Stomach (tissue), 8 donors: ENCODE measurements at regions not wholly inside any gene's neighbourhood (a gene's known extent, or its start where the extent isn't known, plus 50 kb on each side); places are given as distances from the start of the nearest gene placed in this dataset.

Experiments
- DNase-seq, 2 donors: peaks; one replicate each; pipeline versions ENCODE4 v3.0.0 to v3.0.0-alpha.2; 2013 to 2019
- H3K27ac ChIP-seq, 5 donors: fragments of 200-600 bp in 4 of 5; sonication (generic) in 4 of 5; one replicate each; pipeline ENCODE4 v1.5.1; 2013 to 2019; ENCODE audit warnings: mild to moderate bottlenecking in 1 of 5, moderate library complexity in 1 of 5
- H3K27me3 ChIP-seq, 3 donors: fragments of 200-600 bp; sonication (generic); one replicate each; pipeline ENCODE4 v1.5.1; 2017 to 2019; ENCODE audit warnings: mixed run types in 1 of 3
- H3K36me3 ChIP-seq, 4 donors: fragments of 200-600 bp; sonication (generic); 1 replicate in 3 of 4; 2 replicates in 1 of 4; pipeline ENCODE4 v1.5.1; 2016 to 2019
- H3K4me1 ChIP-seq, 4 donors: fragments of 200-600 bp; sonication (generic); one replicate each; pipeline ENCODE4 v1.5.1; 2016 to 2019
- H3K4me3 ChIP-seq, 4 donors: fragments of 200-600 bp; sonication (generic) in 3 of 4; one replicate each; pipeline ENCODE4 v1.5.1; 2016 to 2019; ENCODE audit warnings: mild to moderate bottlenecking in 1 of 4
- H3K9me3 ChIP-seq, 4 donors: fragments of 200-600 bp; sonication (generic); one replicate each; pipeline ENCODE4 v1.5.1; 2016 to 2019
- EP300 ChIP-seq: sonication (generic); formaldehyde crosslinking; IDR thresholded peaks from one replicate; pipeline ENCODE4 v1.6.1; 2017; ENCODE audit warnings: antibody characterized with exemption
- POLR2A ChIP-seq, 4 donors: fragments of 450-650 bp; IDR thresholded peaks; one replicate each; pipeline ENCODE4 v1.6.1; 2016; ENCODE audit warnings: antibody characterized with exemption in 4 of 4, control low read depth in 2 of 4, mild to moderate bottlenecking in 1 of 4, moderate library complexity in 1 of 4
- POLR2AphosphoS5 ChIP-seq, 3 donors: sonication (generic); formaldehyde crosslinking; IDR thresholded peaks; one replicate each; pipeline ENCODE4 v1.6.1; 2016; ENCODE audit warnings: antibody characterized with exemption in 3 of 3
- WGBS, 5 donors: extraction: QIAGEN DNeasy Blood & Tissue Kit in 3 of 5; methylation state at CpG; one replicate each; pipeline versions ENCODE4 v1.1.5 to v1.1.7; 2013 to 2018; 5-methylcytosine and 5-hydroxymethylcytosine counted together
- intact Hi-C: fragments of 100-400 bp; cut with DNase I; formaldehyde crosslinking; loops from one replicate; pipeline ENCODE4 v1.15.1; 2023; ENCODE audit warnings: low total_unique reads
- TF ChIP-seq, protein P1 (sequence below), 7 experiments: fragments of 450-650 bp in 4 of 7; fragments of 200-600 bp in 3 of 7; sonication (generic) in 3 of 7; IDR thresholded peaks; one replicate each; pipeline ENCODE4 v1.5.1; 2016 to 2019; ENCODE audit warnings: antibody characterized with exemption in 7 of 7, control low read depth in 2 of 7, mild to moderate bottlenecking in 1 of 7
- donor health status: healthy with polysubstance abuse.
- donor health status: Bipolar disorder and iron deficiency.
- donor health status: healthy.

DNA sequence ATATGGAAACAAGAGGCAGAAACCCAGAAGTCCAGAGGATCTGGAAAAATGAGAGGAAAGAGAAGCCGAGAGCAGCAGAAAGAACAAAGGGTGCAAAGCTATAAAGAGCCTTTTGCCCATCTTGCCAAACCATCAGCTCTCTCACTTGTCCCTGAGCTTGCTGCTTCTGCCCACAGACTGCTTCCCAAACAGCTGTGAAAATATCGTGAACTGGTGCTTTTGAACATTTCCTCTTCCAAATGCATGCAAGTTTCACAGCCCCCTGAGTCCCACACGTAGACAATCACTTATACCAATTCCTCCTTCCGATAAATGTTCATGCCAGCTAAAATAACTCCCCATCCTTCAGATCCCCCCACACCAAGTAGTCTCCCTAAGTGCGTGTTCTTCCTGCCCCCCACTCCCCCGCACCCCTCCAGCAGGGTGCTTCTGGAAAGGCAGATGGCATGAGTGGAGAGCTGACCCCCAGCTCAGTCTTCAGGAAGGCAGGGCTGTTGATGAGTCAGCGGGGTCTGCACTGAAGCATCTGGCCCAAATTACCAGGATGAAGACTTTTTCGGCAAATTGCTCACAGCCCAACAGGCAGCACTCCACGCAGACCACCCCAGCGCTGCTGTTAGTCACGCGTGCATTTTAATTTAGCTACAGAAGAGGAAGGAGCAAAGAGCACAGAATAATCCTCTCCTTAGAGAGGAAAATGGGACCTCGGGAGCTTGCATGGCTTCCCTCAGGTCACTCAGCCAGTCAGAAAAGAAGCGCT is 76.1 kb upstream of the KCNMA1 start:
- no peaks in the 10 kb centered on the region for H3K9me3 ChIP-seq
- TF ChIP-seq, protein P1, sequence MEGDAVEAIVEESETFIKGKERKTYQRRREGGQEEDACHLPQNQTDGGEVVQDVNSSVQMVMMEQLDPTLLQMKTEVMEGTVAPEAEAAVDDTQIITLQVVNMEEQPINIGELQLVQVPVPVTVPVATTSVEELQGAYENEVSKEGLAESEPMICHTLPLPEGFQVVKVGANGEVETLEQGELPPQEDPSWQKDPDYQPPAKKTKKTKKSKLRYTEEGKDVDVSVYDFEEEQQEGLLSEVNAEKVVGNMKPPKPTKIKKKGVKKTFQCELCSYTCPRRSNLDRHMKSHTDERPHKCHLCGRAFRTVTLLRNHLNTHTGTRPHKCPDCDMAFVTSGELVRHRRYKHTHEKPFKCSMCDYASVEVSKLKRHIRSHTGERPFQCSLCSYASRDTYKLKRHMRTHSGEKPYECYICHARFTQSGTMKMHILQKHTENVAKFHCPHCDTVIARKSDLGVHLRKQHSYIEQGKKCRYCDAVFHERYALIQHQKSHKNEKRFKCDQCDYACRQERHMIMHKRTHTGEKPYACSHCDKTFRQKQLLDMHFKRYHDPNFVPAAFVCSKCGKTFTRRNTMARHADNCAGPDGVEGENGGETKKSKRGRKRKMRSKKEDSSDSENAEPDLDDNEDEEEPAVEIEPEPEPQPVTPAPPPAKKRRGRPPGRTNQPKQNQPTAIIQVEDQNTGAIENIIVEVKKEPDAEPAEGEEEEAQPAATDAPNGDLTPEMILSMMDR (IDR thresholded peaks at IDR 0.05): no peak
- TF ChIP-seq EP300 (no peak), POLR2AphosphoS5 (IDR thresholded peaks at IDR 0.05) (no peak), POLR2A (IDR thresholded peaks at IDR 0.05) (no peak)
- no peak overlapping the region for H3K4me3 ChIP-seq
- H3K36me3 ChIP-seq: no peaks in the 10 kb centered on the region
- intact Hi-C loops: loop anchor here (10.0 kb wide), 1 partner anchor 539 kb away; no protein-coding TSS in a partner anchor
- peak in 1 of 2 donors; percentile 16 for DNase-seq
- H3K27me3 ChIP-seq: peaks cover 0 to 48% (median 20%) of the 10 kb centered on the region in 3 donors
- peaks cover 5 to 14% (median 10%) of the 10 kb centered on the region in 4 donors for H3K4me1 ChIP-seq
- 70 to 75% (median 71%) methylated on average over 12 to 14 of the region's 14 CpGs for WGBS, 5 donors
- H3K27ac ChIP-seq: no peak overlapping the region

DNA sequence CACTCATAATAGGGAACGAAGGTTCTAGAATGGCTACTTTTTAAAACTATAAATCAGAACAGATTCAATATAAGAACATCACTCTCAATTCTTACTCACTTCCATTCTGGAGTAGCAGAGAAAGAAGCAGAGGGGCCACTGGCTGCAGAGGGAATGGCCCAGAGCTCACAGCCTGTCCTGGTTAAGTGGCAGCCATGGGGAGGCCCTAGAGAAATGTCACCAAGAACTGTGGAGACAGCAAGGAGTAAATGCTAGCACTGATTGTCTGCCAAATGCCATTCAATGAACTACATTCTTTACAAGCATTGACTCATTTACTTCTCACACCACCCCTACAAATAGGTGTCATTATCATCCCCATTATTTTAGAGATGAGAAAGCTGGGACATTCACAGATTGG is 74.6 kb upstream of the KCNMA1 start:
- no peak overlapping the region for H3K27ac ChIP-seq
- no peaks in the 10 kb centered on the region for H3K9me3 ChIP-seq
- H3K36me3 ChIP-seq: no peaks in the 10 kb centered on the region
- peaks cover 0 to 48% (median 20%) of the 10 kb centered on the region in 3 donors for H3K27me3 ChIP-seq
- 81 to 97% (median 95%) methylated on average over 1 of the region's 1 CpG for WGBS, 5 donors
- TF ChIP-seq EP300 (no peak), POLR2AphosphoS5 (IDR thresholded peaks at IDR 0.05) (no peak), POLR2A (IDR thresholded peaks at IDR 0.05) (no peak)
- TF ChIP-seq, protein P1 (IDR thresholded peaks at IDR 0.05): no peak
- peaks cover 5 to 14% (median 10%) of the 10 kb centered on the region in 4 donors for H3K4me1 ChIP-seq
- no peak for DNase-seq
- H3K4me3 ChIP-seq: no peak overlapping the region
- intact Hi-C loops: loop anchor here (10.0 kb wide), 1 partner anchor 537 kb away; no protein-coding TSS in a partner anchor

DNA sequence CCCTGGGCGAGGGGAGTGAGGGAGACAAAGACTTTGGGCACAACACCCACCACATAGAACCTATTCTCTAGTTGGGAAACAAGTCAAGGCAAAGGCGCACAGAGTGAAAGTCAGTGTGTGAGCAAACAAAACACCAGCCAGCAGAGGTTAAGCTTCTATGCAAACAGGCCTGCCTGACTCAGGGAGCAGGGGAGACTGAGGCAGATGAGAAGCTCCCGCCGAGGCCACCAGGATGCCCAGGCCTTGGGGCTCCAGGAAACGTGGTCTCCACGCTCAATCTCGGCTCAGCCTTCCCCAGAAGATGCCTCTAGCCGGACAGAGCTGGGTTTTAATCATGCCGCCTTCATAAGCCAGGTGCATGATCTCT is 74.1 kb upstream of the KCNMA1 start:
- Histone ChIP-seq H3K4me1 (peaks cover 5 to 14% (median 10%) of the 10 kb centered on the region in 4 donors), H3K27ac (no peak overlapping the region), H3K36me3 (no peaks in the 10 kb centered on the region), H3K4me3 (peak overlapping the region in 2 of 4 donors; percentile 37 to 54), H3K9me3 (no peaks in the 10 kb centered on the region), H3K27me3 (peaks cover 0 to 48% (median 20%) of the 10 kb centered on the region in 3 donors)
- WGBS, 5 donors: 27 to 49% (median 31%) methylated on average over 8 to 9 of the region's 9 CpGs
- intact Hi-C loops: loop anchor here (10.0 kb wide), 1 partner anchor 537 kb away; no protein-coding TSS in a partner anchor
- DNase-seq: no peak
- TF ChIP-seq EP300: no peak
- TF ChIP-seq, protein P1 (IDR thresholded peaks at IDR 0.05): peak in 1 of 7 experiments; percentile 35

GRCh38 chr10:77710759-77711682 is 73.4 kb upstream of the KCNMA1 start:
- TF ChIP-seq POLR2AphosphoS5 (IDR thresholded peaks at IDR 0.05) (peak in 1 of 3 donors; percentile 9), EP300 (no peak)
- TF ChIP-seq, protein P1 (IDR thresholded peaks at IDR 0.05): peak in 5 of 7 experiments; percentile 82 to 99 (median 93)
- H3K4me3 ChIP-seq: peak overlapping the region; percentile 37 to 57 (median 46)

More at GRCh38 chr10:77710759-77711682, 73.4 kb upstream of the KCNMA1 start:
- Histone ChIP-seq H3K27ac (no peak overlapping the region), H3K9me3 (no peaks in the 10 kb centered on the region), H3K4me1 (peaks cover 5 to 14% (median 10%) of the 10 kb centered on the region in 4 donors), H3K27me3 (peaks cover 0 to 48% (median 20%) of the 10 kb centered on the region in 3 donors), H3K36me3 (no peaks in the 10 kb centered on the region)
- DNase-seq: peak; percentile 83 to 92
- intact Hi-C loops: loop anchor here (10.0 kb wide), 1 partner anchor 536 kb away; no protein-coding TSS in a partner anchor
- 12 to 24% (median 13%) methylated on average over 26 to 51 of the region's 51 CpGs for whole genome bisulfite sequencing, 5 donors
